ENCODE measurements at regions not wholly inside any gene's neighbourhood (a gene's known extent, or its start where the extent isn't known, plus 50 kb on each side); places are given as distances from the start of the nearest gene placed in this dataset.

GRCh38 chr7:79862447-79863210 lies 272.0 kb upstream of the GNAI1 start:
- no peak for DNase-seq

DNA sequence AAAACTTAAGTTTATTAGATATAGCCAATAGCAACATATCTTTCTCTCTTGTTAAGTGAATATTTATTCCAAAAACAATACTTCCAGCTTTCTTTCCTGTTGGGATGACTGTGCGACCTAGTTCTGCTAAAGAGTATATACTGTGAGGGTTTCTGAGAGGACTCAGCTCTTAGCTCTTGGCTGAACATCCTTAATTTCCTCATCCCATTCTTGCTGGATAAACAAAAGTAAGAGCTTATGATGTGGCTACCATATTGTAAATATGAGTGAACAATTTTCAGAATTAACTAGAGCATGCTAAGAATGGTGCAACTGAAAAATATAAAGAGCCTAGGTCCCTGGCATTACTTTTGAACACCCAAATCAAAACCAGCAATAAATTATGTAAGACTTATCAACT lies 279.5 kb upstream of the GNAI1 start:
- no peak for DNase-seq

- DNase-seq = no peak
Measured at GRCh38 chr7:79854621-79855020, 280.0 kb upstream of the GNAI1 start.

DNA sequence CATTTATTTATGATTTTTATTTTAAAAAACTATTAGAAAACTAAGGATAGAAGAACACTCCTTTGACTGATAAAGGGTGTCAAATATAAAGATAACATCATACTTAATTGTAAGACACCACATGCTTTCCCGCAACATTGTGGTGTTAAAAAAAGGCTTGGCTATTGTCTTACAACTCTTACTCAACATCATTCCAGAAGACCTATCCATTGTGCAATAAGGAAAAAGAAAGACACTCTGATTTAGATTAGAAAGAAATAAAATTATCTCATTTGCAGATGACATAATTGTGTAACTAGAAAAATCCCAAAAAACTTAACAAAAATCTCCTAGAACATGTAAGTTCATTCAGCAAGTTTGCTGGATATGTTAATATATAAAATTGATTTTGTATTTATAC lies 296.7 kb upstream of the GNAI1 start:
- DNase-seq = no peak

- DNase-seq = no peak
Measured at GRCh38 chr7:79833616-79834015, 301.0 kb upstream of the GNAI1 start.

GRCh38 chr7:79828866-79829265 lies 305.8 kb upstream of the GNAI1 start:
- no peak for DNase-seq

- no peak for DNase-seq
Measured at GRCh38 chr7:79823246-79823951, 311.2 kb upstream of the GNAI1 start.

GRCh38 chr7:79822620-79823240 lies 311.9 kb upstream of the GNAI1 start:
- DNase-seq = no peak

DNA sequence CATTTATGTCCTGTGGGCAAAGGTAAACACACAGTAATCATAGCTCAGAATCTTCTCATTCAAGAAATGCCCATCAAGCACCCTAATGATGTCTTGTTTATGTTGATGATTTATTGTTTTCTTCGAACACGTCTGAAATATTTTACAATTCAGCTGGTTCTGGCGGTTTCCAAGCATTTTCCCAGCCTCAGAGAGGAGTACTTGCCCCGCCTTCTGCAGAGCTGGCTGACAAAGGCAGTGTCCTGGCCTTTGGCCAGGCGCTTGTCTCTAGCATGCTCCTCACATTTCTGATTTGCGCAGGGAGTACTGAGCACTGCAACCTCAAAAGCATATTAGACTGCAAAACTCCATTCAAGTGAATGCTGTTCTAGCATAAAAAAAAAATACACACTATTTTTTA lies 314.2 kb upstream of the GNAI1 start:
- DNase-seq = peak; percentile 66 to 90 (median 71)

GRCh38 chr7:79810916-79811315 lies 323.7 kb upstream of the GNAI1 start:
- DNase-seq = no peak

GRCh38 chr7:79806161-79806734 lies 328.4 kb upstream of the GNAI1 start:
- DNase-seq = peak; percentile 2 to 58 (median 7)

GRCh38 chr7:79790656-79791262 lies 337.3 kb upstream of the MAGI2 start:
- DNase-seq = no peak

DNA sequence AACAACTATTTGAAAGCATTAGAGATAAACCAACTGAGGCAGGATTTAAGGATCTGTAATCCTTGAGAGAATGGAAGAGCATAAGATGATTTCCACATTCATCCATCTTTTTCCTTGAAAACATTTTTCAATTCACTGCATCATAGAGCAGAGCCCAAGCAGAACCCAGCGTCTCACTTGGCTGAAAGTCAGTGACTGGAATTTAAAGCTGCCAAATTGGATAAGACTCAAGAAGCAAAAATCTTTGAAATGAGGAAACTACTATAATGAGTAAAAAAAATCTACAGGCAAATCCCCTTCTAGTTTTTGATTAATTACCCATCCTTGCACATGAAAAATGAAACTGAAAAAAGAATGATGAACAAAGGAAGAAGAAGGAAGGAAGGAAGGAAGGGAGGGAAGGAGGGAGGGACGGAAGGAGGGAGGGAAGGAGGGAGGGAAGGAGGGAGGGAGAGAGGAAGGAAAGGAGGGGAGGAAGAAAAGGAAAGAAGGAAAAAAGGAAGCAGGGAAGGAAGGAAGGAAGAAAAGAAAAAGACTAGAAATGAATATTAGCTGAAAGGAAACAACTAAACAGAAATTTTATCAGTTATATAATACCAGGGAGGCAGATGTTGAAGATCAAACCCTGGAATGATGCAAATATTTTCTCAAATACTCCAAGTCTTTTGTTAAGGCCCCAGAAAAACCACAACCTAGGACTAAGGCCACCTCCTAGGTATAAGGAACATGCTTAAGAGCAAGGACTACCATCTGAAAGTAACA lies 336.3 kb upstream of the MAGI2 start:
- no peak for DNase-seq

GRCh38 chr7:79787623-79788022 lies 334.2 kb upstream of the MAGI2 start:
- DNase-seq = no peak

- no peak for DNase-seq
Measured at GRCh38 chr7:79787096-79787495, 333.6 kb upstream of the MAGI2 start.

GRCh38 chr7:79786187-79786586 lies 332.7 kb upstream of the MAGI2 start:
- no peak for DNase-seq

GRCh38 chr7:79785556-79785955 lies 332.1 kb upstream of the MAGI2 start:
- no peak for DNase-seq

DNA sequence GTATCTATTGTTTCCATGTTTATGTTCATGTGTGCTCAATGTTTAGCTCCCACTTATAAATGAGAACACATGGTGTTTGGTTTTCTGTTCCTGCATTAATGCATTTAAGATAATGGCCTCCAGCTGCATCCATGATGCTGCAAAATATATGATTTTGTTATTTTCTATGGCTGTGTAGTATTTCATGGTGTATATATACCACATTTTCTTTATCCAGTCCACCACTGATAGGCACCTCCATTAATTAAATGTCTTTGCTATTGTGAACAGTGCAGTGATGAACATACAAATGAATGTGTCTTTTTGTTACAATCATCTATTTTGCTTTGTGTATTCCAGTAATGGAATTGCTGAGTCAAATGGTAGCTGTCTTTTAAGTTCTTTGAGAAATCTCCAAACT lies 329.4 kb upstream of the MAGI2 start:
- no peak for DNase-seq

DNA sequence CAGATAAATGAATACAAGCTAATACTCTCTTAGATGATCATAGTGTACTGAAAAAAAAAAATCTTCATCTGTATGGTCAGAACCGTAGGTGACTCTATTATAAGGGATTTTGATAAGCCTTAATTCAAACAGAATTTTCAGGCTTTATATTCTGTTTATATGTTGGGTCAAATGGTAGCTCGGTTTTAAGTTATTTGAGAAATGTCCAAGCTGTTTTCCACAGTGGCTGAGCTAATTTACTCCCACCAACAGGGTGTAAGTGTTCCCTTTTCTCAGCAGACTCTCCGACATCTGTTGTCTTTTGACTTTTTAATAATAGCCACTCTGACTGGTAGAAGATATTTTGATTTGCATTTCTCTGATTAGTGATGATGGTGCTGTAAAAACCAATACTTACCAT lies 328.8 kb upstream of the MAGI2 start:
- no peak for DNase-seq

DNA sequence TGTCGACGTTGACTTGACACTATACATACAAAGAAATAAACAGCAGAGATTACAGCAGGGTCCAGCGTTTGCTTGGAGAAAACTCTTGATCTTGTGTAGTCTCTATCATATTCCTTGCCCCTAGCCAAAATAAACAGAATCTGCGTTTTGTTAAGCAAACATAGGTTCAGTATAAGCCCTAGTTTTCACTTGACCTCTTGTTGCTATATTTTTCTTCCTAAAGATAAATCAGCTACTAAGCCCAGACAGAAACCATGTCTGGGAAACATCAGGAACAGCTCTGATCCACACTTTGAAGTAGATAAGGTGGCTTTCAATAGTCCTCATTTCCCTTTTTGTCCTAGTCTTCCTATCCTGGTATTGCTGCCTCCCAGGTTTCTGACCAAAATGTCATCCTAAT lies 328.2 kb upstream of the MAGI2 start:
- DNase-seq = no peak

GRCh38 chr7:79778786-79779770 lies 325.6 kb upstream of the MAGI2 start:
- DNase-seq = no peak
